ENCODE measurements at regions not wholly inside any gene's neighbourhood (a gene's known extent, or its start where the extent isn't known, plus 50 kb on each side); places are given as distances from the start of the nearest gene placed in this dataset.
"Not testable (repeated sequence)": the region's sequence is repeated elsewhere in the genome, so short reads cannot be mapped to it uniquely, and the experiment has no call there.

GRCh38 chr2:133840761-133841160 lies 272.5 kb upstream of the NCKAP5 start:
- DNase-seq (ENCODE audit: low spot score), result no peak

- peak; percentile 71 for DNase-seq (ENCODE audit: low spot score)
Measured at GRCh38 chr2:133841900-133842299, 273.6 kb upstream of the NCKAP5 start.

GRCh38 chr2:133842446-133842845 lies 274.2 kb upstream of the NCKAP5 start:
- DNase-seq (ENCODE audit: low spot score), result no peak

DNA sequence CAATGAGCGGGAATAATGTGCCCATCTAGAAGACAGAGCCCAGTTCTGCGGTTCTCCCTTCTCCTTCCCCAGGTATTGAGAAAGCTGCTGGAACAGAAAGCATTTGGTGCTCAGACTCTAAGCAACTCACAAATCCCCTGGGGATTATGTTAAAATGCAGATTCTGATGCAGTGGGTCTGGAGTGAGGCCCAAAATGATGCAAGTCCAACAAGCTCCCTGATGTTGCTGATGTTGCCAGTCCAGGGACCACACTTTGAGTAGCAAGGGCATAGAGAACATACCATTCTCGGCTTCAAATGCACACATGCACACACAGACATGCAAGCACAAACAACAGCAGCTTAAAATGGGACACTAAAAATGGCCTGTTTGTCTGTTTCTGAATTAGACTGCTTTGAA lies 274.8 kb upstream of the NCKAP5 start:
- no peak for DNase-seq (ENCODE audit: low spot score)

DNA sequence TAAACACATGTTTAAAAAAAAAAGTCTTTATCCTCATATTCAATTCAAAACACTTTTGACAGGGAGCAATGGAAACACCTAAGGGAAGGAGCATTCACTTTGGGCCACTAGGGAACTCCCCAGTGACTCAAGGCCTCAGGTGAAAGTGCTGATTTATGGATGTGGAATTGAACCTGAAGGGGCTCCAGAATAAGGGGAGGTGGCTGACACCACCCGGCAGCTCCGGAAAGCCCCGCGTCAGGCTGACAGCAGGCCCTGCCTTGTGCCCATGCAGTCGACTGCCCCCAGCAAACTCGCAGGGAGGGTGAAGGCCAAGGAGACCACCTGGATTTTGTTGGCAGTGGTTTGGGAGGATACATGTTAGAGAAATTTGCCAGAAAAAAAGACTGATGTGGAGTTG lies 275.3 kb upstream of the NCKAP5 start:
- DNase-seq (ENCODE audit: low spot score), result no peak

DNA sequence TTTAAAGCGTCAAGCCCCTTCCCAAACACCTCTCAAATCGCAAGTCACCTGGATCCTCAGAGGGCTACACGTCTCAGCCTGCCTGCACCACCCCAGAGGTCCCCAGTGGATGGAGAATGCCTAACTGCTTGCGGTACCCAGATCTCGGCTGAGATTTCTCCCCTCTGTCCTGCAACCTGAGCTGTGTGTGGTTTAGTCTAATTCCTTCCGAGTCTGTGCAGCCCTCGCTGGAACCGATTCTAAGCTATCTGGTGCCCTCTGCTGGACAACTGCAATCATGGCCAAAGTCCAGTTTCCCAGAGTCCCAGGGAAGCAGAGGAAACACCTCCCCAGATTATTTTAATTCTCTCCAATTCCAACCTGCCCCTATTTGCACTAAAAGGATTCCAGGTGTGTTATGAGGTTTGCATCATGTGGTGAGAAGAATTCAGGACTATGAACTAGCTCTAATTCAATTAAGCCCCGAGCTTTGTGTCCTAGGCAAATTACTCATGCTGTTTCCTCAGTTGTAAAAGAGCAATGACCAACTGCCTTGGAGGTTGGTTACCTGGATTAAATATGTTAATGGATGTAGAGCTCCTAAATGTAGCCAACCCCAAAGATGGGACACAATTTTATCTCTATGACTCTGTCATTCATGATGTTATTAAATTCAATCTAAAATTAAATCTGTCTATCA lies 276.1 kb upstream of the NCKAP5 start:
- peak; percentile 86 for DNase-seq (ENCODE audit: low spot score)

GRCh38 chr2:133846476-133846875 lies 278.2 kb upstream of the NCKAP5 start:
- no peak for DNase-seq (ENCODE audit: low spot score)

- DNase-seq (ENCODE audit: low spot score), result no peak
Measured at GRCh38 chr2:133847591-133847990, 279.3 kb upstream of the NCKAP5 start.

DNA sequence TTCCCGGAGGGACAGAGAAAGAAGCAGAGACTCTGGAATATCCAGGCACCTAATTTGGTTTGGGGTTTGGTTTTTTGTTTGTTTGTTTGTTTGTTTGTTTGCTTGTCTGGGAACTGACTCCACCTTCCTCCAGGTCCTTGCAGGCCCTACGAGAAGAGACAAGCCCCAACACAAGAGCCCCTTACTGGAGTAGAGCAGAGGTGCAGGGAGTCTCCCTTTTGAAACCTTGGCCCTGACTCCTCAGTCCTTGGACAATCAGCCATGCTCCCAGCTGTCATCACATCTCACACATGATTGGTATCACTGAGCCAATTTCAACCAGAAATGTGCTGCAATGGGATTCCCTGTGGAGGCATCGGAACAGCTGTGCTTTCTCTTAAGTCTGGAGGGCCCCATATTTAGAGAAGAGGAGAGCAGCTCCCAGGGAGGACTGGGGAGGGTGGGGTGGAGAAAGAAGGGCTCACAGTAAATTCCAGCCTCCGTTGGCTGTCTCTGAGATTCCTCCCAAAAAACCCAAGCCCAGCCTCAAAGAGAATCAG lies 279.9 kb upstream of the NCKAP5 start:
- no peak for DNase-seq (ENCODE audit: low spot score)

GRCh38 chr2:133849341-133849740 lies 281.1 kb upstream of the NCKAP5 start:
- DNase-seq (ENCODE audit: low spot score), result no peak

DNA sequence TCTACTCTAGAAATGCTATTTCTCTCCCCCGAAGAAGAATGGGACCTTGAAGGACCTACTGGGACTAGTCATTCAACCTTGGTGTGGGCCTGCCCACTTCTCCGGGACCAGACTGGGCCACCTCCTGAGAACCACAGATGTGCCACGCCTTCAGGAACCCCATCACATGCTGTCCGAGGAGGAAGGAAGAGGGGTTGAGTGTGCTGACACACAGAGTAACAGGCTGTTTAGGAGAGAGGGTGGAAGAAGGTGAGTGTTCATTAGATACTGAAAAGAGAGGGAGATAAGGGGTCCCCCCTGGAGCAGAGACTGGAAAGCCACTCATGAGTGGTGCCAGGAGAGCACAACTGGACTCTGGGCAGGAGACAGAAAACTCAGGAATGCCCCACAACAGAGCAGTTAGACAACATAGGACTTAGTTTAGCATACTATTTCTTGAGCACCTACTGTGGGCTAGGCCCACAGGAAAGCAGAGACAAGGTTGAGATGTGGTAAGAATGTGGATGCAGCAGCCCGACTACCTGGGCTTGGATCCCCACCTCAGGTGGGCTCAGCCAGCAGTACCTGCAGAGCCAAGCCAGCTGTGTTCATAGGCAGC lies 286.4 kb upstream of the NCKAP5 start:
- no peak for DNase-seq (ENCODE audit: low spot score)

GRCh38 chr2:133855526-133855925 lies 287.3 kb upstream of the NCKAP5 start:
- no peak for DNase-seq (ENCODE audit: low spot score)

GRCh38 chr2:133856678-133857077 lies 288.4 kb upstream of the NCKAP5 start:
- no peak for DNase-seq (ENCODE audit: low spot score)

DNA sequence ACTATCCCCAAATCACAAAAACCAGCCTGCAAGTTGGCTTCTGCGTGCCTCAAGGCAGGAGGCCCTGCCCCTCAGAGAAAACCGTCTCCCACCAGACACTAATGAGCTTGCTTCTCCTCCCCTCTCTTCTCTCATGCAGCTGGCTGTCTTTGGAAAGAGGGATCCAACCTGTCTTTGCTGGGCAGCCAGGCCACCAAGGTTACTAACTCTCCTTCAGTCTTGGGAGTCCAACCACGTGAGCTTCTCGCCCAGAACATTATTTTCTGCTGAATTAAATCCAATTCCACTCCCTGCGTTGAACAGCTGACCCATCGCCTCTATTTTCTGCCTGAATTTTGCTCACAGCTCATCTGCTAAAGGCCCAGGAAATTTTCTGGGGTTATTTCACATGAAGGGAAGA lies 291.3 kb upstream of the NCKAP5 start:
- no peak for DNase-seq (ENCODE audit: low spot score)

GRCh38 chr2:133862400-133862977 lies 294.2 kb upstream of the NCKAP5 start:
- DNase-seq (ENCODE audit: low spot score), result no peak

DNA sequence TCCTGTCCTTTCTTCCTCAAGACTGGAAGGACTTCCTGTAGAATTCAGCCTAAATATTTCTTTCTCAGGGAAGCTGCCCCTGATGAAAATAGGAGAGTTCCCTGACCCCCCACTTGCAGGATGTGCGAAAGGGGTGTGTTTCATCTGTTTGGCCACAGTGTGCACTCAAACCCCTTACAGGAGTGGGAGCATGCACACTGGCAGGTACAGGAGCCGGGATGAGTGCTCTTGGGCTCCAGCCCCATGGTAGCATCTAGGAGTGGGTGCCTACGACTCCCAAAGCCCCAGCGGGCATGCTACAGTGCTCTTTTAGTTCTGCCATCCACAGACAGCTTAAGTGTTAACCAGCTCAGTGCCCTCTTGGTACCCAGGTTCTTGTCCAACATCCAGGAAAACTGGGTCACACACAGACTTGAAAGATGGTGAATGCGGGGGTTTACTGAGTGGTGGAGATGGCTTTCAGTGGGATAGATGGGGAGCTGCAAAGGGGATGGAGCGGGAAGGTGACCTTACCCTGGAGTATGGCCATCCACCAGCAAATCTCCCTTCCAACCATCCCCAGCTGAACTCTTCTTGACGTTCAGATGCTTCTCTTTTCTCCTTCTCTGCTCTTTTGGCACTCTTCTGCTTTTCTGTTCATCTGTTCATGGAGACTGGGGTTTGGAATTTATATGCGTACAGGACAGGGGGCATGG lies 295.0 kb upstream of the NCKAP5 start:
- DNase-seq (ENCODE audit: low spot score), result no peak

DNA sequence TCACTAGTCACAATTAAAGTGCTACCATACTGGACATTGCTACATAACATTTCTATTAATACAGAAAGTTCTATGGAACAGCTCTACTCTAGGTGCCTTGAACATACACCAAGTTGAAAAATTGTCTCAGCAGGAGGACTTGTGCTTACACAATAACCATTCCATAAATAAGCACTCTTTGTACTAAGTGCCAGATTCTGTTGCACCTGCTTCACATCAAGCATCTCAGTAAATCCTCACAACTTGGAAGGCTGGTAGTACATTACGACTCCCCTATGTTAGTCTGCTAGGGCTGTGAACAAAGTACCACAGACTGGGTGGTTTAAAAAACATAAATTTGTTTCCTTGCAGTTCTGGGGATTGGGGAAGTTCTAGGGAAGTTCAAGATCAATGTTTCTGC lies 296.9 kb upstream of the NCKAP5 start:
- no peak for DNase-seq (ENCODE audit: low spot score)

DNA sequence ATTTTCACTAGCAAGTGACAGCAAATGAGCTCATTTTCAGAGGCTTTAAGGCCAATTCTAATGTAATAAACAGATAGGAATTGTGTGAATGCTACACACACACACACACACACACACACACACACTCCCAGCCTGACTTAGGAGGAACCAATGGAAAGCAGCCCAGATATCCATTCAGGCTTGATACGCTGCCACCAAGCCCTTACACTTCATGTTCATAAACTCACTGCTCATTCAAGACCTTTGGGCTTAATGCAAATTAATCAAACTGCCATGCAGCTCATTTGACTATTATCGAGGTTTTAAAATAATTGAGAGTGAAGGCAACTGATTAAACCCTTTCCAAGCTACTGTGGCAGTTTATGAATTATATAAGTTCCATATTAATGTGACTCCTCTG lies 298.9 kb upstream of the NCKAP5 start:
- no peak for DNase-seq (ENCODE audit: low spot score)

GRCh38 chr2:133871545-133872209 lies 303.4 kb upstream of the NCKAP5 start:
- DNase-seq (ENCODE audit: low spot score), result no peak

DNA sequence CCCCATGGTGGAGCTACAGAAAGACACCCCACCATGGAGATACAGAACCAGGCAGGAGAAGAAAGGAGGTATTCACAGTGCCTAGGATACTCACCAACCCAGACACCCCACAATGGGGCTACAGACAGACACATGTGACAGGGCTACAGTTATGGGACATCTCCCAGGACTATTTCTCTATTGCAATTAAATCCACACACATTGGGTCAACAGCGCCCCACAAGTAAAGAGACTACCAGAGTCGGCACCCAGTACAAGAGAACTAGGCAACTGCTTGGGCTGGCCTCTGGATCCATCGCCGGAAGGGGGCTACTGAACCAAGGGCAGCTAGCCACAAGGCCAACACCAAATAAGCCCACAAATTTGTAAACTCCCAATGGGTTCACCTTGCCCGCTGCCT lies 310.1 kb upstream of the NCKAP5 start:
- no peak for DNase-seq (ENCODE audit: low spot score)

GRCh38 chr2:133879703-133880102 lies 311.4 kb upstream of the NCKAP5 start:
- no peak for DNase-seq (ENCODE audit: low spot score)

GRCh38 chr2:133882159-133882558 lies 313.9 kb upstream of the NCKAP5 start:
- not testable (repeated sequence) for DNase-seq (ENCODE audit: low spot score)
